Hindlimb muscle (tissue), 1 donor: ENCODE measurements at regions not wholly inside any gene's neighbourhood (a gene's known extent, or its start where the extent isn't known, plus 50 kb on each side); places are given as distances from the start of the nearest gene placed in this dataset.
"Not testable (repeated sequence)": the region's sequence is repeated elsewhere in the genome, so short reads cannot be mapped to it uniquely, and the experiment has no call there.

Source experiments
- DNase-seq: peaks from one replicate; pipeline ENCODE4 v3.0.0-alpha.2; 2013

DNA sequence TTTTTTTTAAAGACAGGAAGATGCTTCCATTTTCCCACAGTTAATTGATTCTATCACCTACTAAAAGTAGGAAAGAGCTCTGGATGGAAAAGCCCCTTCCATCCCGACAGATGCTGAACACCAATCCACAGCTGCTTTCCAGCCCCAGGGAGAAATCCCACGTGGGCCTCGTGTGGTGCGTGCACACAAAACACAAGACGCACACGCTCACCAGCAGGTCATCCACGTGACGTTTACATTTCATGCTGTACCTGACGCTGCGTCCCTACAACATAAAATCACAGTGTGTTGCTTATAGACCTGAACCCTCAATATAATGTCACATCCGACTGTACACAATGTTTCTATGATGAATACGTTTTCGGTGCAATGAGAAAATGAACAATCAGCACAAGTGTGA is 50.2 kb upstream of the DACT2 start:
- no peak for DNase-seq

DNA sequence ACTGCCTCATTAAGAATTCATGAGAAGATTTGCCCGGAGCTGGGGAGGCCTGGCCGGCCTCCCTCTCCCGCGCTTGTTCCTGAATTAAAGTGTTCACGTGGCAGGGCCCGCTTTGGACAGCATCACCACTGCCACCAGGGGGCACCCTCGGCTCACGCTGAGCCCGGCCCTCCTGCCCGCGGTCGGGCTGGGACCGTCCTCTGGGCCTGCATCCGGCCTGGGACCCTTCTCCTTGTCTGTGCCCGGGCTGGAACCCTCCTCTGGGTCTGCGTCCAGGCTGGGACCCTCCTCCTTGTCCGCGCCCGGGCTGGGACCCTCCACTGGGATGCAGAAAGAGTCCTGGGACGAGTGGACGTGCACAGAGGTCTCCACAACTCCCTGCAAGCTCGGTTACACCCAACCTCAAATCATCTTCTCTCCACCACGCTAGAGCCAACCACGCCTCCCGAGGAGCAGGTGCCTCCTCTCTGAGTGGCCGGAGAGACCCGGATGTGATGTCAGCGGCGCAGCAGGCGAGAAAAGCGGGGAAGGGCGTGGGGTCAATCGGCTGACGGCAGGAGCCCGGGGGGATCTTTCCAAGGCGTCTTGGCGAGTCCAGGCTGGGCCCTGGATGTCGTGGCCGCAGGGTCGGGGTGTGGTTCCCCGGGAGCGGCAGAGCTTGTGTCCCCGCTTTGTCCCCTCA is 50.9 kb upstream of the DACT2 start:
- peak; percentile 79 for DNase-seq

DNA sequence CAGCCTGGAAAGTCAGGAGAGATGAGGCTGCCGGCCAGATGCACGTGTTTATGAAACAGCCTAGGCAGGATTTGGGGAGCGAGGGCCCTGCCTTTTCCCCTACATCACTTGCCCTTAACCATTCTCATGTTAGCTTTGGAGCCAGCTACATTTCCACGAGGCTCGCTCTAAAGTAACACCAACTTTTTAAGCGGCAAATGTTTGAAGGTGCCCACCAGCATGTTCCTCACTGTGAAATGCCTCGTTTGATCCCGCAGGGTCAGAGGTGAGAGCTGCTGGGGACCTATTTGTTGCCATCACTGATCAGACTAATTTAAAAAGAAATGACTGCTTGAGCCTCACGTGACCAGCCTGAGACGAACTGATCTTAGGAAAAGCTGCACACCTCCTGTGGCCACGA is 51.6 kb upstream of the DACT2 start:
- no peak for DNase-seq

DNA sequence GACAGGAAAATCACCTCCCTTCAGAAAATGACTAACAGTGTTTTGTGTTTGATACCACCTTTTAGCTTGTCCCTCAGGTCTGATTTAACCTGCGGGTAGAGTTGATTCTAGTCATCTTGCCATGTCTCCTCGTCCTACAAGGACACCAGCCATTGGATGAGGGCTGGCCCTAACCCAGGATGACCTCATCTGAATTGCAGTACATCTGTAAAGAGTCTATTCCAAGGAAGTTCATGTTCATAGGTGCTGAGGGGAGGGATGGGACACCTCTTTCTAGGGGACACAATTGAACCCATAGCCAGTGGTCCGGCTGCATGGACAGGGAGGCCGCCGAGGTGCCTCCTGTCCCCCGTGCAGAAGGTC is 52.0 kb upstream of the DACT2 start:
- DNase-seq: no peak

DNA sequence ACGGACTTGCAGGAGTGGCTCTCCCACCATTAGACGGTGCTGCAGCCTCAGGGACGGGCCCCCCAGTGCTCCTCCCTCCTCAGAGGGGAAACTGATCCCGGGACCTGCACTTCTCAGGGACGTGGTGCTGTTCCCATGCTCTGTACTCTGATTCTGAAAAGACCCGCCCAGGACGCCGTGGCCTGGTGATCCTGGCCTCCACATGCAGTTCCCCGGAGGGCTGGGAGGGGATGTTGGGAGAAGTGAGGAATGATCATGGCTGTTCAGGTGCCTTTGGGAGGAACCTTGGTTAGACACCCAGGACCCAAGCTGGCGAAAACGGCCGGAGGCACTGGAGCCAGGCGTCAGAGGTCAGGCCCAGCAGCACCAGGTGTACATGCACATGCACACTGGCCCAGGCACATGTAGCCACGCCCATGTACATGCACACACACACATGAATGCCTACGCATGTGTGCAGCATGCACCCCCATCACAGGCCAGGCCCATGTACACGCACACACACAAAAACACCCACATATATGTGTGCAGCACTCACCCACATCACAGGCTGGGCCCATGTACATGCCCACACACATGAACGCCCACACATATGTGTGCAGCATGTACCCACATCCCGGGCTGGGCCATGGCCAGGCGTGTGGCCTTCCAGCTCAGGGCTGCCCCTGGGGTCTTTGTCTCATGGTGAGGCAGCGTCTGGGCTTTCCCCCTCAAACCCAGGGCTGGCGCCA is 52.6 kb upstream of the DACT2 start:
- DNase-seq: no peak

DNA sequence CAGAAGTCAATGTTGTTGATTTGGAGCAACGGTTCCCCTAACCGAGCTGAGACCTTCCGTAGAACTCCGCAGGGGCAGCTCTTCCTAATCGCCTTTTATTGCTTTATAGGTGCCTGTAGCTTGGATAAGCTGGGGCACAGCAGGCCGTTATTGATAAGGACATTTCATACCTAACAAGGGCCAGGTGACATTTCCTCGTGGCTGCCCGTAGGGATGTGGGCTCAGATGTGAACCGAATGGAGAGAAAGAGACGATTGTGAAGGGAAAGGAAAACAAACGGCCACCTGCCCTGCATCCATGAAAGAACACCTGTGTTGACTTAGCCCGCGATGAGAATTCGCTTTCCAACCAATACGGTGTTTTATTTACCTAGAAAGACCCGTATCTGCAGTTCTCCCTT is 53.3 kb upstream of the DACT2 start:
- DNase-seq: no peak

DNA sequence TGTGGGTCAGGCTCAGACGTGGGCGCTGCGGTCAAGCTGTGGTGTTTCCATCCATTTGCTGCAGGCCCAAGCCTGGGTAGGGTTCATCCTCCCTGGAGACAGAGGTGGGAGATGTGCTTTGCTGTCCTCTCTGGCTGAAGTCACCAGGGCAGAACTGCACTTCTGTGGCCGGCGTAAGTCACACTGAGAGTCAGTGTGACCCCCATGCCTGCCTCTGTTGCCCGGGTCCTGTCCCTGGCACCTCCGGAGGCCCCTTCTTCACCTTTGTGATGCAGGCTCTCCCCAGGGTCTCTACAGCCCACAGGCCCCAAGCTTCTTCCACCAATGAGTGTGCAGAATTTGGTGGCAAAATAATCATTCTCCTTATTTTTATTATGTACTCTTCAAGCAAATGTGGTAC is 53.8 kb upstream of the DACT2 start:
- DNase-seq: no peak

DNA sequence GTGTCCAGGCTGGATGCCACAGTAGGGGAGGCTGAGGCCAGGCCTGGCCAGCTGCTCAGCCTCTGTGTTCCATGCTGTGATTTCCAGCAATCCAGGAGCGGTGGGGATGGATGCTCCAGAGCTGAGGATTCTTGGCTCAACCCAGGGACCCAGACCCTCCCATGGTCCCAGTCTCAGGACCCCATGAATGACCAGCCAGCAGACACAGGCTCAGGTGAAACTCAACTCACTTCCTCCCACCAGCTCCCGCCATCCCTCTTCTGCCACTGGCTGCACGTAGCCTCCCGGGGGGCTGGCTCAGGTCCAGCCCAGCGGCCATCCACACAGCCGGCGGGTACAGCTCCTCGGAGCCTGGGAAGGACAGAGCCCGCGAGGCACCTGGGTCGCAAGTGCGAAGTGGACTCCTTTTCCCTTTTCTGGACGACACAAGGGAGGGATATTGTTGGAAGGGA is 54.5 kb upstream of the DACT2 start:
- no peak for DNase-seq

DNA sequence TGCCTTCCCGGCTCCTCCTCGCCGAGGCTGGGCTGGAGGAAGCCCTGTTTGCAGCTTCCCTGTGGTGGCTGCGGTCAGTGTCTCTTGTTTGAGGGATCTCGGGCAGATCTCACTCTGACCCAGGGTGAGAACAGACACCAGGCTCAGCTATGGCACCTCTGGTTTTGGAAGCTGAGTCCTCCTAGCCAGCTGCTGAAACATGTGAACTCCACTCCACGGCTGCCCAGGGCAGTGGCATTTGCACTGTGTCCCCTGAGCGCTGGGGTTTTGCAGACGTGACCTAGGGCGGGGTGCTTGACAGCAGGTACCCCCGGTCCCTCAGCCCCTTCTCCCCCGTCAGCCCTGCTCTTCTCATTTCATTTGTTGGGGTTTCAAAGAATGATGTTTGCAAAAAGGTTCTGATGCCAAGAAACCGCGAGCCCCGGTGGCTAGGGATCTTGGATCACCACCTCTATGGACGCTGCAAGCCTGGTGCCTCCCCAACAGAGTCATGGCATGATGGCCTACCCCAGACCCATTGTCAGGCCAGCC is 55.0 kb upstream of the DACT2 start:
- no peak for DNase-seq

DNA sequence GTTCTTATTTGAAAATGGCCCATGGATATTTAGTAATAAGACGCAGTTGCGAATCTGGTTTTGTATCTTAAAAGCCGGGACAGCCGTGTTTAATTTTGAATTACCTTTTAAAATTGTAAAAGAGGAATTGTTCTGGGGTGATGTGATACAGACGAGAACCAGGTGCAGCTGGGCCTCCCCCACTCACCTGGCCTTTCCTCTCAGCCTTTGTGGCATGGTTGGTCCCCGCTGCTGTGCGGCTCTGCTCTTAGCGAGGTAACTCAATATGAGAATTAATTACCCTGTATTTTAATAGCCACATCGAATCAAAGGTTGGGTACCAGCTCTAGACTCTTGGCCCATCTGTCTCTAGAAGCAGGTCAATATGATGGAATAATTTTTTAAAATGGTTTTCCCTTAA is 56.5 kb upstream of the DACT2 start:
- DNase-seq: no peak

DNA sequence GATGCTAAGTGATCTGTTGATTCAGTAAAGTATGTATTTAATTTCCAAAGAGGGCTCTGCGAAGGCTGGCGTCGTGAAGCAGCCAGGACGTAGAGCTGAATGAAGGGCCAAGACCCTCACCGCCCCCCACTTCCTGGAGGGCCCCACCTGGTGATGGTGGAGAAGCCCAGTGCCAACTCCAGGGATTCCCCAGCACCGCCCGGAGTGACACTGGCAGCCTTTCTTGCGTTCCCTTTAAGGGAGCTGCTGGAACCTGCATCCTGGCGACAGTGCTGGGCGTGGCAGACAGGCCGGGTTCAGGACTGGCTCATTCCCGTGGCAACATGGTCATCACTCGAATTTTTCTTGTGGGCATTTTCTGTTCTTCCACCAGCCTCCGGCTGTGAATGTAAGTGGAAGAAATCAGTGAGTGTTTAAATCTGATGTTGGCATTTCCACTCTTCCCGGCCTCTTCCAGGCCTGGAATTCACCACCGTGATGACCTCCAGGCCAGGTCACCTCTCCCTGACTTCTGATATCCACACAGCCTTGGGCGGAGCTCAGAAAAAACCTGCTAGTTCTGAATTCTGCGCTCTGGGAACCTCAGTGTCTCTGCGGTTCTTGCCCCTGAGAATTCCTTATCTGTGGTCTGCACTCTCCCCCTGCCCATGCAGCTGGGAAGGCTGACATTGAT is 57.4 kb upstream of the DACT2 start:
- DNase-seq: no peak

DNA sequence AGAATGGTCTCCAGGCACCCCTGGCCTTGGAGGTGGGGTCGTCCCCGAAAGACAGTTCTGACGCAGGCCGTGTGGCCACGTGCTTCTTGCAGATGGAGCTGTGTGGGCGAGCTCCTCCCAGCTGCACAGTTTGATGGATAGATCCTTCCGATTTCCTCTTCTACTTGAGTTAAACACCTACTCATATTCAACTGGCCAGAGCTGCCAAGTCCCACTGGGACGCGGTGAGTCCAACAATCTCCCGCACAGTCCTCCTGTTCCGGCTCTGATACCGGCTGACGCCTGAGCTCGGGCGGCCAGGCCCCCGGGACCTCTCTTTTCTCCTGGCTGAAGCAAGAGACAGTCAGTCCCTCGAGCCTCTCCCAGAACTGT is 57.9 kb upstream of the DACT2 start:
- peak; percentile 49 for DNase-seq

DNA sequence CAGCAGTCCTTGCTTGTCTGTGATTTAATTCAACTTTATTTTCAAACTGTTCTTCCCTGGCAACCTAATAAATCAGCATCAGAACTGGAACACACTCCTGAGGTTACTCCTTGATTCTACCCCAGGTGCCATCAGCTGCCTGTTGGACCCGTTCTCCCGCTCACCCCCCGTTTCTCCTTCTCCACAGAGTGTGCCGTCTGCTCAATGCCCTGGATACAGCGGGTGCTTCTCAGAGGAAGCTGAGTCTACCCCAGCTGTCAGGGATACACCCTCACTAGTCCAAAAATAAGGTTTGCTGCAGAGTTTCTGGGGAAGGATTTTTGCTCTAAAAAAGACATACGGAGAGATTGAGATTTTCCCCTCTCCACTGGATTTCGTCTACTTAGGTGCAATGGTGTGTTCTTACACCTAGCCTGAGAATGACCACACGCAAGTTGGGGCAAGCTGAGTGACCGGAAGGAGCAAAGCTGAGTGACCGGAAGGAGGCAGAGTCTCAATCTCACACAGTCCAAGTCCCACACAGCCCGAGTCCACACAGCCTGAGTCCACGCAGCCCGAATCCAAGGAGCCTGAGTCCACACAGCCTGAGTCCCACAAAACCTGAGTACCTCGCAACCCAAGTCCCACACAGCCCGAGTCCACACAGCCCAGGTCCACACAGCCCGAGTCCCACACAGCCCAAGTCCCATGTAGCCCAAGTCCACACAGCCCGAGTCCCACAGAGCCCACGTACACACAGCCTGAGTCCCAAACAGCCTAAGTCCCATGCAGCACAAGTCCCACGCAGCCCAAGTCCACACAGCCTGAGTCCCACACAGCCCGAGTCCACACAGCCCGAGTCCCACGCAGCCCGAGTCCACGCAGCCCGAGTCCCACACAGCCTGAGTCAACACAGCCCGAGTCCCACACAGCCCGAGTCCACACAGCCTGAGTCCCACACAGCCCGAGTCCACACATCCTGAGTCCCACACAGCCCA is 58.6 kb upstream of the DACT2 start:
- DNase-seq: no peak

DNA sequence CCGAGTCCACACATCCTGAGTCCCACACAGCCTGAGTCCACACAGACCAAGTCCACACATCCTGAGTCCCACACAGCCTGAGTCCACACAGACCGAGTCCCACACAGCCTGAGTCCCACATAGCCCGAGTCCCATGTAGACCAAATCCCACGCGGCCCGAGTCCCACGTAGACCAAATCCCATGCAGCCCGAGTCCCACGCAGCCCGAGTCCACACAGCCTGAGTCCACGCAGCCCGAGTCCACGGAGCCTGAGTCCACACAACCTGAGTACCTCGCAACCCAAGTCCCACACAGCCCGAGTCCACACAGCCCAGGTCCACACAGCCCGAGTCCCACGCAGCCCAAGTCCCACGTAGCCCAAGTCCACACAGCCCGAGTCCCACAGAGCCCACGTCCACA is 60.0 kb upstream of the DACT2 start:
- DNase-seq: not testable (repeated sequence)

DNA sequence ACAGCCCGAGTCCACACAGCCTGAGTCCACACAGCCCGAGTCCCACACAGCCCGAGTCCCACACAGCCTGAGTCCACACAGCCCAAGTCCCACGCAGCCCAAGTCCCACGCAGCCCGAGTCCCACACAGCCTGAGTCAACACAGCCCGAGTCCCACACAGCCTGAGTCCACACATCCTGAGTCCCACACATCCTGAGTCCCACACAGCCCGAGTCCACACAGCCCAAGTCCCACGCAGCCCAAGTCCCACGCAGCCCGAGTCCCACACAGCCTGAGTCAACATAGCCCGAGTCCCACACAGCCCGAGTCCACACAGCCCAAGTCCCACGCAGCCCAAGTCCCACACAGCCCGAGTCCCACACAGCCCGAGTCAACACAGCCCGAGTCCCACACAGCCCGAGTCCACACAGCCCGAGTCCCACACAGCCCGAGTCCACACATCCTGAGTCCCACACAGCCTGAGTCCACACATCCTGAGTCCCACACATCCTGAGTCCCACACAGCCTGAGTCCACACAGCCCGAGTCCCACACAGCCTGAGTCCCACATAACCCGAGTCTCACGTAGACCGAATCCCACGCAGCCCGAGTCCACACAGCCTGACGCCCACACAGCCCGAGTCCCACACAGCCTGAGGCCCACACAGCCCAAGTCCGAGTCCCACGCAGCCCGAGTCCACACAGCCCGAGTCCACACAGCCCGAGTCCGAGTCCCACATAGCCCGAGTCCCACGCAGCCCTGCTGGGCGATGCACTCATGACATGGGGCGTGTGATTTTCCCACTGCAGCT is 60.6 kb upstream of the SMOC2 start:
- DNase-seq: not testable (repeated sequence)

DNA sequence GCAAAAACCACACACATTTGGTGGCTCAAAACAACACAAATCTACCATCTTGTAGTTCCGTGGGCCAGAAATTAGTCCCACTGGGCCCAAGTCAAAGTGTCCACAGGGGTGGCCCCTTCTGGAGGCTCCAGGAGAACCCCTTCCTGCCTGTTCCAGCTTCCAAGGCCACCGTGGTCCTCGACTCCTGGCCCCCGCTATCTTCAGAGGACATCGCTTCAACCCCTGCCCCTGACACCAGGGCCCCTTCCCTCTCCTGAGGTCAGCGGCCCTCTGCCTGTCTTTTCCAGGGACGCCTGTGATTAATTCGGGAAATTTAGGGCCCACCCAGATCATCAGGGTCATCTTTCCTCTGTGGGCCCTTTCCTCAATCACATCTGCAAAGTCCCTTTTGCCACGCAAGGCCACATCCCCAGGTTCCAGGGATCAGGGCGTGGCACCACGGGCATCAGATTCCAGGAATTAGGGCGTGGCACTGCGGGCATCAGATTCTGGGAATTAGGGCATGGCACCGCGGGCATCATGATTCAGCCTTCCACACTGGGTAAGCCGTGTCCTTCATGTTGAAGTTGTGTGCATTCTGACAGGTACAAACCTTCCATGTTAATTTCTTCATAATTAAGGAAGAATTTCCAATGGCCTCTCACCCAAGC is 59.9 kb upstream of the SMOC2 start:
- no peak for DNase-seq

DNA sequence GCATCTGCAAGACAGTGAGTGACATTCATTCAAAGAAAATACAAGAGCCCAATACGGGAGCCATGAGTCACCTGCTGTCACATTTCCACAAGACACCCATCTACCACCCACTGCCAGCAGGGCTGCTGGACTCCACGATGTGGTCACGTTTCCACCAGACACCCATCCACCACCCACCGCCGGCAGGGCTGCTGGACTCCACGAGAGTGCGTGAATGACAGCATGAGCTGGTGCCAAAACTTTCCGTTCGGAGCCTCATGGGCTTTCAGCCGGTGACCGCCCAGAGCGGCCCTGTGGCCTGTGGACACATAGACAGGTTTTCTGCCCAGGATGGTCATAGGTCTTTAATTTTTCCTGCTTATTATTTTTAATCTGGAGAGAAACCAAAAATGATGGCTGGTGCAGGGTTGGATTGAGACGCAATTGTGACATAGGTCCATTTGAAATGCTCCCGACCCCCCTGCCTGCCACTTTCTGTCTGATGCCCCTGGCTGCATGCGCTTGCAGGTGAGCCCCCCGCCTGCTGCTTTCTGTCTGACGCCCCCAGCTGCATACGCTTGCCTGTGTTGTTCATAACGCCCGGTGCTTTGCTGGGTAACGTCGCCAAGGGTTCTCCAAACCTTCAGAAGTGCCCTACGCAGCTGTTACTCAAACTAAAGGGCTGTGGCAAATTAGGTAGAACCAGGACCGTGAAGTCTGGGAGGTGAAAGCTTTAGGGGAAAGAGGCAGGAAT is 59.1 kb upstream of the SMOC2 start:
- no peak for DNase-seq

DNA sequence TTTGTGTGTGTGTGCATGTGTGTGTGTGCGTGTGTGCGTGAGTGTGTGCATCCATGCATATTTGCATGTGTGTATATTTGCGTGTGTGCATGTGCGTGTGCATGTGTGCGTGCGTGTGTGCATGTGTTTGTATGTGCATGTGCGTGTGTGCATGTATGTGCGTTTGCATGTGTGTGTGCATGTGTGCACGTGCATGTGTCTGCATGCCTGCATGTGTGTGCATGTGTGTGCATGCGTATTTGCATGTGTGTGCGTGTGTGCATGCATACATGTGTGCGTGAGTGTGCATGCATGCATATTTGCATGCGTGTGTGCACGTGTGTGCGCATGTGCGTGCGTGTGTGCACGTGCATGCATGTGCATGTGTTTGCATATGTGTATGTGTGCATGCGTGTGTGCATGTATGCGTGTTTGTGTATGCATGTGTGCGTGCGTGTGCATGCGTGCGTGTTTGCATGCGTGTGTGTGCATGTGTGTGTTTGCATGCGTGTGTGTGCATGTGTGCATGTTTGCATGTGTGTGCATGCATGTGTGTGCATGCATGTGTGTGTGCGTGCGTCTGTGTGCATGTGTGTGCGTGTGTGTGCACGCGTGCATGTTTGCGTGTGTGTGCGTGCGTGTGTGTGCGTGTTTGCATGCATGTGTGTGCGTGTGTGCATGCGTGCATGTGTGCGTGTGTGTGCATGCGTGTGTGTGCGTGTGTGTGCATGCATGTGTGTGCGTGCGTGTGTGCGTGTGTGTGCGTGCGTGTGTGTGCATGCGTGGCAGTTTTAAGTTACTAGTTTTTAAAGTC is 57.7 kb upstream of the SMOC2 start:
- DNase-seq: no peak
